Body of pancreas (tissue), 4 donors: ENCODE measurements at regions not wholly inside any gene's neighbourhood (a gene's known extent, or its start where the extent isn't known, plus 50 kb on each side); places are given as distances from the start of the nearest gene placed in this dataset.

Source experiments
- ATAC-seq: fragments of 150-250 bp; one replicate; pipeline ENCODE4 v1.9.1; 2016
- DNase-seq, 4 donors: peaks; one replicate each; pipeline ENCODE4 v3.0.0-alpha.2; 2019
- H3K27ac ChIP-seq, 4 donors: fragments of 200-600 bp; sonication (generic); 1 replicate in 3 of 4; 2 replicates in 1 of 4; pipeline versions ENCODE4 v1.5.1 to v1.6.1; 2016 to 2019; ENCODE audit warnings: mild to moderate bottlenecking in 1 of 4, mixed read lengths in 1 of 4, moderate library complexity in 1 of 4
- H3K27me3 ChIP-seq, 2 donors: fragments of 200-600 bp; sonication (generic); one replicate each; pipeline ENCODE4 v1.6.0; 2016; ENCODE audit warnings: mild to moderate bottlenecking in 1 of 2
- H3K36me3 ChIP-seq, 2 donors: fragments of 200-600 bp; sonication (generic); replicated peaks in 1 of 2; 2 replicates each; pipeline ENCODE4 v1.5.1; 2016; ENCODE audit warnings: low read depth in 2 of 2; ENCODE audit not compliant: insufficient read depth in 1 of 2
- H3K4me1 ChIP-seq: fragments of 200-600 bp; sonication (generic); one replicate; pipeline ENCODE4 v1.6.0; 2016
- H3K4me3 ChIP-seq, 2 donors: fragments of 200-600 bp; sonication (generic); 1 replicate in 1 of 2; 2 replicates in 1 of 2; pipeline ENCODE4 v1.5.1; 2016 to 2019
- H3K9me3 ChIP-seq, 3 donors: fragments of 200-600 bp; sonication (generic); 1 replicate in 2 of 3; 2 replicates in 1 of 3; pipeline ENCODE4 v1.5.1; 2016
- POLR2A ChIP-seq, 3 donors: fragments of 450-650 bp; IDR thresholded peaks; one replicate each; pipeline ENCODE4 v1.6.1; 2016; ENCODE audit warnings: antibody characterized with exemption in 3 of 3, mild to moderate bottlenecking in 2 of 3
- WGBS, 2 donors: methylation state at CpG; one replicate each; pipeline ENCODE4 v1.1.5; 2017; 5-methylcytosine and 5-hydroxymethylcytosine counted together
- intact Hi-C: fragments of 100-400 bp; cut with DNase I; formaldehyde crosslinking; loops from one replicate; pipeline ENCODE4 v1.15.1; 2023
- TF ChIP-seq, protein P1 (sequence below), 7 experiments: fragments of 450-650 bp in 4 of 7; fragments of 200-600 bp in 3 of 7; sonication (generic) in 3 of 7; IDR thresholded peaks; one replicate each; pipeline ENCODE4 v1.5.1; 2016 to 2019; ENCODE audit warnings: antibody characterized with exemption in 7 of 7

DNA sequence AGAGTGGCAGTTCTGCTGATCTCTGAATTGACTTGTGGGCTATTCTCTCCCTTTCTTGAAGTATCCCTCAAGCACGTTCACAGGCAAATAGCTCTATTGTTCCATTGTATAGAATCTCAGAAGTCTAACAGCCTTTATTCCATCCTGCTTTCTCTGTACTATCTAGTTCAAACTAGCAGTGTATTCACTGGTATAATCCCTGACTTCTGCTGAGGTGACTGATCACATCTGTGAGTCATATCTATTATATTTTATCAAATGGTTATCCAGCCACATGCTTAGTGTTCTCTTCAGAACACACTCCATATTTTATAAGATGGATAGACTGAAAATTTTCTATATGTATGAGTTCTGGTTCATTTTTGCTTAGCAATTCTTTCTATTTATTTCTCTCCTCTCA lies 866.1 kb downstream of the C12orf50 start:
- no peak overlapping the region for H3K4me3 ChIP-seq
- intact Hi-C loops = no loop called here
- 39 to 67% methylated on average over 1 of the region's 1 CpG for WGBS, 2 donors
- no peak overlapping the region for H3K27ac ChIP-seq
- no peaks in the 10 kb centered on the region for H3K36me3 ChIP-seq
- no peaks in the 10 kb centered on the region for H3K27me3 ChIP-seq
- DNase-seq (no peak), ATAC-seq (no peak)
- TF ChIP-seq, protein P1, sequence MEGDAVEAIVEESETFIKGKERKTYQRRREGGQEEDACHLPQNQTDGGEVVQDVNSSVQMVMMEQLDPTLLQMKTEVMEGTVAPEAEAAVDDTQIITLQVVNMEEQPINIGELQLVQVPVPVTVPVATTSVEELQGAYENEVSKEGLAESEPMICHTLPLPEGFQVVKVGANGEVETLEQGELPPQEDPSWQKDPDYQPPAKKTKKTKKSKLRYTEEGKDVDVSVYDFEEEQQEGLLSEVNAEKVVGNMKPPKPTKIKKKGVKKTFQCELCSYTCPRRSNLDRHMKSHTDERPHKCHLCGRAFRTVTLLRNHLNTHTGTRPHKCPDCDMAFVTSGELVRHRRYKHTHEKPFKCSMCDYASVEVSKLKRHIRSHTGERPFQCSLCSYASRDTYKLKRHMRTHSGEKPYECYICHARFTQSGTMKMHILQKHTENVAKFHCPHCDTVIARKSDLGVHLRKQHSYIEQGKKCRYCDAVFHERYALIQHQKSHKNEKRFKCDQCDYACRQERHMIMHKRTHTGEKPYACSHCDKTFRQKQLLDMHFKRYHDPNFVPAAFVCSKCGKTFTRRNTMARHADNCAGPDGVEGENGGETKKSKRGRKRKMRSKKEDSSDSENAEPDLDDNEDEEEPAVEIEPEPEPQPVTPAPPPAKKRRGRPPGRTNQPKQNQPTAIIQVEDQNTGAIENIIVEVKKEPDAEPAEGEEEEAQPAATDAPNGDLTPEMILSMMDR (IDR thresholded peaks at IDR 0.05) = no peak
- TF ChIP-seq POLR2A (IDR thresholded peaks at IDR 0.05) = no peak
- peaks cover 0 to 8% (median 0%) of the 10 kb centered on the region in 3 donors for H3K9me3 ChIP-seq
- no peaks in the 10 kb centered on the region for H3K4me1 ChIP-seq

DNA sequence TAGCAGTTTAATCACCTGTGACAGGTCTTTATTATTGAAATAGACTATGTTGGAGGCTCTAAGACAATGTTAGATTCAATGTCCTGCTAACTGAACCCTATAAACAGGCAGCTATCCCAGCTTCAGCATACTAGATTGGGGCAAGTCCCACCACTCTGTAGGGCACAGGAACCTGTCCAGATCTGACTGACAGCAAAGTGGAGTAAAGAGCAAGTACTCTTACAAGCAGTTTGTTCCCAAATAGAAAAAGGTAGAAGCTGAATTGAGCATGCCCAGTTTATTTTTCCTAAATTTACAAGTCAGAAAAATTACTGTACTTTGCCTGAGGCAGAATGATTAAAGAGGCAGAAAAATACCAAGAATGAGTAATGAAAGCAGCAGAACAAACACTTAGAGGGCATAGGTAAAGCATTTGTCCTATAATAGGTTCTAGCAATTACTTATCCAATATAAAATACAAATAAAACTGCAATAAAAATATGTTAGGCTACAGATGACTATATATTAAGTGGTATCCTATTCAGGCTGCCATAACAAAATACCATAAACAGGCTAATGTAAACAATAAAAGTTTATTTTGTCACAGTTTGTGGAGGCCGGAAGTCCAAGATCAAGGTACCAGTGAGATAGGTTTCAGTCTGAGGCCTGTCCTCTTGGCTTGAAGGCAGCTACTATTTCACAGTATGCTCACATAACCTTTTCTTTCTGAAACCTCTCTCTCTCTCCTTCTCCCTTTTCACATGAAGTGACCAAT lies 868.2 kb downstream of the C12orf50 start:
- WGBS, 2 donors = 77 to 89% methylated on average over 1 of the region's 1 CpG
- ATAC-seq = no peak
- Histone ChIP-seq H3K4me3 (no peak overlapping the region), H3K27me3 (no peaks in the 10 kb centered on the region), H3K9me3 (peaks cover 0 to 7% (median 0%) of the 10 kb centered on the region in 3 donors), H3K4me1 (no peaks in the 10 kb centered on the region), H3K36me3 (no peaks in the 10 kb centered on the region), H3K27ac (no peak overlapping the region)
- no peak for DNase-seq
- TF ChIP-seq, protein P1 (IDR thresholded peaks at IDR 0.05) = no peak
- no peak for TF ChIP-seq POLR2A (IDR thresholded peaks at IDR 0.05)
- intact Hi-C loops = no loop called here

DNA sequence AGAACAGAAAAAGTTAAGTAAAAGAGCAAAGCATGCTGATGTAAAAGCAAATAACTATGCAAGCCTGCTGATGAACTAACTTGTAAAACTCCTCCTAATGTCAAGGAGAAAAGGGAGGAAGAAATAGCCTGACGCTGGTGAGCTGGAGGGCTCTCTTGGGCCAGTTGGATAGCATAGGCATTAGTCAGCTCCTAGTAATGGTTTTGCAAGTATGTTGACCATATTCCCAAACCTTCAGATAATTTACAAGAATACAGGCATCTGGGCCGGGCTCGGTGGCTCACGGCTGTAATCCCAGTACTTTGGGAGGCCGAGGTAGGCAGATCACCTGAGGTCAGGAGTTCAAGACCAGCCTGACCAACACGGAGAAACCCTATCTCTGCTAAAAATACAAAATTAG lies 871.4 kb downstream of the C12orf50 start:
- no peak for TF ChIP-seq POLR2A (IDR thresholded peaks at IDR 0.05)
- TF ChIP-seq, protein P1 (IDR thresholded peaks at IDR 0.05) = no peak
- intact Hi-C loops = no loop called here
- 91 to 96% methylated on average over 6 of the region's 6 CpGs for WGBS, 2 donors
- Histone ChIP-seq H3K9me3 (no peaks in the 10 kb centered on the region), H3K36me3 (no peaks in the 10 kb centered on the region), H3K27me3 (no peaks in the 10 kb centered on the region), H3K4me3 (no peak overlapping the region), H3K4me1 (no peaks in the 10 kb centered on the region), H3K27ac (no peak overlapping the region)
- ATAC-seq = no peak
- no peak for DNase-seq

DNA sequence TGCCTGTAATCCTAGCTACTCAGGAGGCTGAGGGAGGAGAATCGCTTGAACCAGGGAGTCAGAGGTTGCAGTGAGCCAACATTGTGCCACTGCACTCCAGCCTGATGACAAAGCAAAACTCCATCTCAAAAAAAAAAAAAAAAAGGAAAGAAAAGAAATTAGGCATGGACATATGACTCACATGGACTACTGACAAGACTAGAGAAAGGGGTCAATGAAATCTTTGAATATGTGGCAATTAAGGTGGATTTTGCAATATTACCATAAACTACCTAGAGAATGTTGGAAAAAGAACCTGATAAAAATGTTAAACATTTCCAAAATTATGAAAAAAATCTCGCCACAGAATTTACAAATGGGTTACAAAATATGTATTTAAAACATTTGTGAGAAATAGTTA lies 873.6 kb downstream of the C12orf50 start:
- WGBS, 2 donors = 73 to 81% methylated on average over 2 of the region's 2 CpGs
- ATAC-seq (no peak), DNase-seq (no peak)
- Histone ChIP-seq H3K36me3 (no peaks in the 10 kb centered on the region), H3K4me1 (no peaks in the 10 kb centered on the region), H3K4me3 (no peak overlapping the region), H3K9me3 (no peaks in the 10 kb centered on the region), H3K27me3 (no peaks in the 10 kb centered on the region), H3K27ac (no peak overlapping the region)
- TF ChIP-seq, protein P1 (IDR thresholded peaks at IDR 0.05) = no peak
- no peak for TF ChIP-seq POLR2A (IDR thresholded peaks at IDR 0.05)
- intact Hi-C loops = no loop called here
